Naive thymus-derived CD4-positive, alpha-beta T cell (primary cell): ENCODE measurements at regions not wholly inside any gene's neighbourhood (a gene's known extent, or its start where the extent isn't known, plus 50 kb on each side); places are given as distances from the start of the nearest gene placed in this dataset.

Experiments
- ATAC-seq: fragments of 150-1000 bp; cut with Tn5 transposase; 2 replicates; pipeline ENCODE4 v1.10.0; 2021; ENCODE audit warnings: mild to moderate bottlenecking, moderate library complexity
- CTCF ChIA-PET: fragments of 350-600 bp; sonication (Branson Sonifier 250); formaldehyde crosslinking; loops from one replicate; lab custom pipeline; 2021; ENCODE audit warnings: antibody characterized with exemption; lab: Charles Lee
- POLR2A ChIA-PET: fragments of 350-600 bp; sonication (Branson Sonifier 250); formaldehyde crosslinking; loops from one replicate; lab custom pipeline; 2021; ENCODE audit warnings: antibody characterized with exemption, inconsistent platforms; lab: Charles Lee
- DNase-seq, 9 donors: peaks; one replicate each; pipeline versions ENCODE4 v3.0.0 to v3.0.0-alpha.2; 2020 to 2022; ENCODE audit warnings: mixed read lengths in 1 of 9
- H3K27ac ChIP-seq: one replicate; pipeline ENCODE4 v1.7.0; 2013; ENCODE audit warnings: mild to moderate bottlenecking, low read depth, low read length, moderate library complexity
- H3K27me3 ChIP-seq, 2 donors: one replicate each; pipeline ENCODE4 v1.7.0; 2013; ENCODE audit warnings: low read length in 2 of 2, mild to moderate bottlenecking in 2 of 2, moderate library complexity in 2 of 2; ENCODE audit not compliant: control insufficient read depth in 2 of 2, insufficient read depth in 2 of 2
- H3K36me3 ChIP-seq, 3 experiments: 1 replicate in 2 of 3; 2 replicates in 1 of 3; pipeline ENCODE4 v1.7.0; 2013; ENCODE audit warnings: low read length in 3 of 3, mild to moderate bottlenecking in 3 of 3, moderate library complexity in 1 of 3; ENCODE audit not compliant: insufficient read depth in 3 of 3, control insufficient read depth in 2 of 3
- H3K4me1 ChIP-seq, 2 donors: one replicate each; pipeline ENCODE4 v1.7.0; 2013; ENCODE audit warnings: low read length in 2 of 2, mild to moderate bottlenecking in 2 of 2, moderate library complexity in 1 of 2; ENCODE audit not compliant: control insufficient read depth in 2 of 2, insufficient read depth in 2 of 2
- H3K4me3 ChIP-seq: 2 replicates; pipeline ENCODE4 v1.7.0; 2013; ENCODE audit warnings: mild to moderate bottlenecking, low read length
- H3K9me3 ChIP-seq, 3 experiments: 1 replicate in 2 of 3; 2 replicates in 1 of 3; pipeline ENCODE4 v1.7.0; 2013; ENCODE audit warnings: low read length in 3 of 3; ENCODE audit not compliant: control insufficient read depth in 2 of 3
- H3K27ac Mint-ChIP-seq, 9 donors: one replicate each; pipeline ENCODE4 v1.8.0; 2020 to 2022; ENCODE audit warnings: mixed read lengths in 9 of 9, mild to moderate bottlenecking in 8 of 9, moderate library complexity in 5 of 9, inconsistent platforms in 2 of 9
- H3K27me3 Mint-ChIP-seq, 5 donors: one replicate each; pipeline ENCODE4 v1.8.0; 2021 to 2022; ENCODE audit warnings: mixed read lengths in 5 of 5, mild to moderate bottlenecking in 1 of 5
- H3K36me3 Mint-ChIP-seq, 5 donors: one replicate each; pipeline ENCODE4 v1.8.0; 2020 to 2022; ENCODE audit warnings: mixed read lengths in 5 of 5, mild to moderate bottlenecking in 3 of 5, inconsistent platforms in 1 of 5
- H3K4me1 Mint-ChIP-seq, 7 donors: one replicate each; pipeline ENCODE4 v1.8.0; 2020 to 2022; ENCODE audit warnings: mixed read lengths in 7 of 7, mild to moderate bottlenecking in 3 of 7, inconsistent platforms in 1 of 7
- H3K4me3 Mint-ChIP-seq, 10 donors: one replicate each; pipeline ENCODE4 v1.8.0; 2020 to 2022; ENCODE audit warnings: mild to moderate bottlenecking in 10 of 10, mixed read lengths in 10 of 10, moderate library complexity in 6 of 10, inconsistent platforms in 2 of 10
- H3K9me3 Mint-ChIP-seq, 11 donors: one replicate each; pipeline ENCODE4 v1.8.0; 2020 to 2022; ENCODE audit warnings: mixed read lengths in 11 of 11, mild to moderate bottlenecking in 4 of 11, inconsistent platforms in 1 of 11, moderate library complexity in 1 of 11
- intact Hi-C, 2 donors: fragments of 100-400 bp; cut with micrococcal nuclease; formaldehyde crosslinking; loops; one replicate each; pipeline ENCODE4 v1.15.1; 2023

- H3K9me3 Mint-ChIP-seq: peaks cover 0 to 3% (median 0%) of the 10 kb centered on the region in 11 donors
- H3K27me3 Mint-ChIP-seq: peaks cover 0 to 11% (median 7%) of the 10 kb centered on the region in 5 donors
- no peaks in the 10 kb centered on the region for H3K36me3 Mint-ChIP-seq
- ATAC-seq (no peak), DNase-seq (no peak)
- intact Hi-C loops: no loop called here
- Histone ChIP-seq H3K4me1 (no peaks in the 10 kb centered on the region), H3K4me3 (no peak overlapping the region), H3K9me3 (no peaks in the 10 kb centered on the region), H3K36me3 (no peaks in the 10 kb centered on the region), H3K27ac (no peak overlapping the region), H3K27me3 (no peaks in the 10 kb centered on the region)
- no peak overlapping the region for H3K4me3 Mint-ChIP-seq
- POLR2A ChIA-PET: no interaction called here
- H3K4me1 Mint-ChIP-seq: no peaks in the 10 kb centered on the region
- H3K27ac Mint-ChIP-seq: no peak overlapping the region
- CTCF ChIA-PET: no interaction called here
Observed at GRCh38 chr2:15786003-15786654, 154.2 kb upstream of the MYCN start.

GRCh38 chr2:15786901-15787300, 153.4 kb upstream of the MYCN start:
- POLR2A ChIA-PET: no interaction called here
- Mint-ChIP-seq H3K36me3 (no peaks in the 10 kb centered on the region), H3K9me3 (peaks cover 0 to 3% (median 0%) of the 10 kb centered on the region in 11 donors), H3K27me3 (peaks cover 0 to 11% (median 7%) of the 10 kb centered on the region in 5 donors), H3K4me1 (no peaks in the 10 kb centered on the region), H3K4me3 (no peak overlapping the region), H3K27ac (no peak overlapping the region)
- CTCF ChIA-PET: no interaction called here
- no peak for ATAC-seq
- Histone ChIP-seq H3K9me3 (no peaks in the 10 kb centered on the region), H3K4me1 (no peaks in the 10 kb centered on the region), H3K4me3 (no peak overlapping the region), H3K36me3 (no peaks in the 10 kb centered on the region), H3K27me3 (no peaks in the 10 kb centered on the region), H3K27ac (no peak overlapping the region)
- intact Hi-C loops: no loop called here
- no peak for DNase-seq

- CTCF ChIA-PET: no interaction called here
Observed at GRCh38 chr2:15787535-15788454, 152.6 kb upstream of the MYCN start.

GRCh38 chr2:15788455-15788829, 151.9 kb upstream of the MYCN start:
- Histone ChIP-seq H3K4me3 (no peak overlapping the region), H3K27ac (no peak overlapping the region), H3K36me3 (no peaks in the 10 kb centered on the region), H3K9me3 (no peaks in the 10 kb centered on the region), H3K4me1 (no peaks in the 10 kb centered on the region), H3K27me3 (no peaks in the 10 kb centered on the region)
- Mint-ChIP-seq H3K27ac (no peak overlapping the region), H3K9me3 (peaks cover 0 to 3% (median 0%) of the 10 kb centered on the region in 11 donors), H3K4me3 (no peak overlapping the region), H3K36me3 (no peaks in the 10 kb centered on the region), H3K27me3 (peaks cover 0 to 11% (median 7%) of the 10 kb centered on the region in 5 donors), H3K4me1 (no peaks in the 10 kb centered on the region)
- DNase-seq (no peak), ATAC-seq (no peak)
- CTCF ChIA-PET: no interaction called here
- POLR2A ChIA-PET: no interaction called here
- intact Hi-C loops: no loop called here

More at GRCh38 chr2:15787535-15788454, 152.6 kb upstream of the MYCN start:
- POLR2A ChIA-PET: no interaction called here
- no peaks in the 10 kb centered on the region for H3K27me3 ChIP-seq
- Mint-ChIP-seq H3K4me1 (no peaks in the 10 kb centered on the region), H3K27me3 (peaks cover 0 to 11% (median 7%) of the 10 kb centered on the region in 5 donors), H3K4me3 (no peak overlapping the region), H3K27ac (no peak overlapping the region), H3K36me3 (no peaks in the 10 kb centered on the region), H3K9me3 (peaks cover 0 to 3% (median 0%) of the 10 kb centered on the region in 11 donors)
- no peak overlapping the region for H3K4me3 ChIP-seq
- no peaks in the 10 kb centered on the region for H3K9me3 ChIP-seq
- DNase-seq (no peak), ATAC-seq (no peak)
- H3K27ac ChIP-seq: no peak overlapping the region
- H3K36me3 ChIP-seq: no peaks in the 10 kb centered on the region
- intact Hi-C loops: no loop called here
- no peaks in the 10 kb centered on the region for H3K4me1 ChIP-seq

GRCh38 chr2:15788830-15789229, 151.5 kb upstream of the MYCN start:
- ATAC-seq (no peak), DNase-seq (no peak)
- ChIA-PET POLR2A (no interaction called here), CTCF (no interaction called here)
- H3K9me3 Mint-ChIP-seq: peaks cover 0 to 3% (median 0%) of the 10 kb centered on the region in 11 donors
- H3K27ac Mint-ChIP-seq: no peak overlapping the region
- Histone ChIP-seq H3K4me1 (no peaks in the 10 kb centered on the region), H3K4me3 (no peak overlapping the region), H3K9me3 (no peaks in the 10 kb centered on the region), H3K36me3 (no peaks in the 10 kb centered on the region), H3K27me3 (no peaks in the 10 kb centered on the region), H3K27ac (no peak overlapping the region)
- intact Hi-C loops: no loop called here
- H3K36me3 Mint-ChIP-seq: no peaks in the 10 kb centered on the region
- H3K27me3 Mint-ChIP-seq: peaks cover 0 to 11% (median 5%) of the 10 kb centered on the region in 5 donors
- no peak overlapping the region for H3K4me3 Mint-ChIP-seq
- no peaks in the 10 kb centered on the region for H3K4me1 Mint-ChIP-seq

GRCh38 chr2:15789381-15790062, 150.8 kb upstream of the MYCN start:
- Mint-ChIP-seq H3K27ac (no peak overlapping the region), H3K9me3 (peaks cover 0 to 3% (median 0%) of the 10 kb centered on the region in 11 donors), H3K36me3 (no peaks in the 10 kb centered on the region), H3K4me1 (no peaks in the 10 kb centered on the region), H3K4me3 (no peak overlapping the region), H3K27me3 (peaks cover 0 to 11% (median 5%) of the 10 kb centered on the region in 5 donors)
- ChIA-PET POLR2A (no interaction called here), CTCF (no interaction called here)
- H3K9me3 ChIP-seq: no peaks in the 10 kb centered on the region
- ATAC-seq (no peak), DNase-seq (no peak)
- intact Hi-C loops: no loop called here
- H3K27me3 ChIP-seq: no peaks in the 10 kb centered on the region
- H3K36me3 ChIP-seq: no peaks in the 10 kb centered on the region
- no peaks in the 10 kb centered on the region for H3K4me1 ChIP-seq
- no peak overlapping the region for H3K27ac ChIP-seq
- H3K4me3 ChIP-seq: no peak overlapping the region
